Loucy (cell line): ENCODE measurements at regions not wholly inside any gene's neighbourhood (a gene's known extent, or its start where the extent isn't known, plus 50 kb on each side); places are given as distances from the start of the nearest gene placed in this dataset.

ENCODE experiments used
- H2AFZ ChIP-seq: fragments of 200-600 bp; sonication (generic); 2 replicates; pipeline ENCODE4 v1.6.0; 2016; ENCODE audit warnings: antibody characterized with exemption, mild to moderate bottlenecking, low read length, moderate library complexity
- H3F3A ChIP-seq: fragments of 200-600 bp; 2 replicates; pipeline ENCODE4 v1.6.0; 2016; ENCODE audit warnings: antibody characterized with exemption, low read depth, mild to moderate bottlenecking
- H3K27me3 ChIP-seq: fragments of 200-600 bp; sonication (generic); 2 replicates; pipeline ENCODE4 v1.6.1; 2014; ENCODE audit warnings: low read length, mild to moderate bottlenecking; ENCODE audit not compliant: insufficient read depth, poor library complexity, severe bottlenecking
- H3K36me3 ChIP-seq: fragments of 200-600 bp; sonication (generic); 2 replicates; pipeline ENCODE4 v1.6.1; 2016; ENCODE audit warnings: low read length; ENCODE audit not compliant: insufficient read depth
- H3K4me1 ChIP-seq: fragments of 200-600 bp; sonication (generic); 2 replicates; pipeline ENCODE4 v1.5.1; 2014; ENCODE audit warnings: low read length, mild to moderate bottlenecking; ENCODE audit not compliant: insufficient read depth, poor library complexity, severe bottlenecking
- H3K4me2 ChIP-seq: fragments of 200-600 bp; sonication (generic); 2 replicates; pipeline ENCODE4 v1.6.0; 2014; ENCODE audit warnings: antibody characterized with exemption, low read length, low read depth, mild to moderate bottlenecking; ENCODE audit not compliant: poor library complexity, severe bottlenecking
- H3K4me3 ChIP-seq: fragments of 200-600 bp; sonication (generic); 2 replicates; pipeline ENCODE4 v1.5.1; 2014; ENCODE audit warnings: low read length, mild to moderate bottlenecking, mixed read lengths; ENCODE audit not compliant: poor library complexity, severe bottlenecking
- H3K79me2 ChIP-seq: fragments of 200-600 bp; sonication (generic); 2 replicates; pipeline ENCODE4 v1.6.1; 2014; ENCODE audit warnings: low read length; ENCODE audit not compliant: insufficient read depth
- H3K9ac ChIP-seq: fragments of 200-600 bp; sonication (generic); 2 replicates; pipeline ENCODE4 v1.6.0; 2014; ENCODE audit warnings: mild to moderate bottlenecking, low read depth, low read length, moderate library complexity; ENCODE audit not compliant: poor library complexity, severe bottlenecking
- H3K9me2 ChIP-seq: fragments of 200-600 bp; sonication (generic); replicated peaks from 2 replicates; pipeline ENCODE4 v1.6.1; 2016; ENCODE audit warnings: low read depth, low read length, mixed read lengths
- H3K9me3 ChIP-seq: fragments of 200-600 bp; sonication (generic); 2 replicates; pipeline ENCODE4 v1.6.1; 2014; ENCODE audit warnings: mild to moderate bottlenecking, antibody characterized with exemption, low read length, low read depth; ENCODE audit not compliant: insufficient read depth
- H4K20me1 ChIP-seq: fragments of 200-600 bp; sonication (generic); 2 replicates; pipeline ENCODE4 v1.6.0; 2014; ENCODE audit warnings: antibody characterized with exemption, low read length, mild to moderate bottlenecking; ENCODE audit not compliant: insufficient read depth, poor library complexity, severe bottlenecking
- CTCF ChIP-seq: fragments of 200-600 bp; sonication (generic); conservative IDR thresholded peaks from 2 replicates; pipeline ENCODE4 v1.5.1; 2014; ENCODE audit warnings: mild to moderate bottlenecking, antibody characterized with exemption, low read length
- EZH2phosphoT487 ChIP-seq: fragments of 200-600 bp; IDR thresholded peaks from 2 replicates; pipeline ENCODE4 v1.6.1; 2018; ENCODE audit warnings: antibody characterized with exemption, mild to moderate bottlenecking, moderate library complexity, borderline replicate concordance

- 0 out of 2 replicates have a peak overlapping the region, but pooled peaks have one; percentile 5 for H2AFZ ChIP-seq
- no peaks in the 10 kb centered on the region for H3K27me3 ChIP-seq
- no peaks in the 10 kb centered on the region for H3K36me3 ChIP-seq
- H3K4me2 ChIP-seq = peak overlapping the region; percentile 8
- no peaks in the 10 kb centered on the region for H3K79me2 ChIP-seq
- H3F3A ChIP-seq = no peaks in the 10 kb centered on the region
- no peaks in the 10 kb centered on the region for H4K20me1 ChIP-seq
- peaks cover 24% of the 10 kb centered on the region for H3K4me1 ChIP-seq
- H3K4me3 ChIP-seq = no peak overlapping the region
- H3K9me2 ChIP-seq = no peaks in the 10 kb centered on the region
- TF ChIP-seq CTCF (peak; percentile 76), EZH2phosphoT487 (no peak)
- H3K9ac ChIP-seq = no peak overlapping the region
- H3K9me3 ChIP-seq = peaks cover under 1% of the 10 kb centered on the region
These were observed 220.7 kb upstream of the EMCN start for GRCh38 chr4:100738196-100739165.

GRCh38 chr4:100736641-100737451 is 219.0 kb upstream of the EMCN start:
- peaks cover 5% of the 10 kb centered on the region for H3K9me3 ChIP-seq
- H3F3A ChIP-seq = no peaks in the 10 kb centered on the region
- peaks cover 24% of the 10 kb centered on the region for H3K4me1 ChIP-seq
- H3K79me2 ChIP-seq = no peaks in the 10 kb centered on the region
- no peak overlapping the region for H3K4me3 ChIP-seq
- H3K4me2 ChIP-seq = no peak overlapping the region
- H2AFZ ChIP-seq = peak overlapping the region; percentile 31; the same call in 1 of the 2 replicates
- no peaks in the 10 kb centered on the region for H3K27me3 ChIP-seq
- no peaks in the 10 kb centered on the region for H4K20me1 ChIP-seq
- no peak overlapping the region for H3K9ac ChIP-seq
- no peaks in the 10 kb centered on the region for H3K9me2 ChIP-seq
- no peaks in the 10 kb centered on the region for H3K36me3 ChIP-seq
- TF ChIP-seq CTCF (no peak), EZH2phosphoT487 (no peak)

- Histone ChIP-seq H2AFZ (no peak overlapping the region), H3K4me1 (no peaks in the 10 kb centered on the region), H3K9me3 (peaks cover 10% of the 10 kb centered on the region), H3K36me3 (no peaks in the 10 kb centered on the region), H4K20me1 (no peaks in the 10 kb centered on the region), H3F3A (no peaks in the 10 kb centered on the region), H3K9me2 (no peaks in the 10 kb centered on the region), H3K4me2 (no peak overlapping the region), H3K4me3 (no peak overlapping the region), H3K9ac (no peak overlapping the region), H3K27me3 (no peaks in the 10 kb centered on the region), H3K79me2 (no peaks in the 10 kb centered on the region)
- TF ChIP-seq EZH2phosphoT487 (no peak), CTCF (no peak)
These were observed 211.0 kb upstream of the EMCN start for GRCh38 chr4:100728861-100729260.
